Ovary (tissue), 3 donors: ENCODE measurements at regions not wholly inside any gene's neighbourhood (a gene's known extent, or its start where the extent isn't known, plus 50 kb on each side); places are given as distances from the start of the nearest gene placed in this dataset.

ENCODE experiments used
- EP300 ChIP-seq: sonication (generic); formaldehyde crosslinking; IDR thresholded peaks from one replicate; pipeline ENCODE4 v1.6.1; 2017; ENCODE audit warnings: antibody characterized with exemption
- POLR2A ChIP-seq: fragments of 450-650 bp; IDR thresholded peaks from one replicate; pipeline ENCODE4 v1.6.1; 2017; ENCODE audit warnings: antibody characterized with exemption, mild to moderate bottlenecking, moderate library complexity
- TF ChIP-seq, protein P1 (sequence below), 3 donors: fragments of 450-650 bp in 2 of 3; fragments of 200-600 bp in 1 of 3; IDR thresholded peaks; one replicate each; pipeline versions ENCODE4 v1.5.1 to v1.8.0; 2016 to 2022; ENCODE audit warnings: antibody characterized with exemption in 3 of 3, mild to moderate bottlenecking in 1 of 3
- donor health status: DM: no; HTN: no; CAD: no.

DNA sequence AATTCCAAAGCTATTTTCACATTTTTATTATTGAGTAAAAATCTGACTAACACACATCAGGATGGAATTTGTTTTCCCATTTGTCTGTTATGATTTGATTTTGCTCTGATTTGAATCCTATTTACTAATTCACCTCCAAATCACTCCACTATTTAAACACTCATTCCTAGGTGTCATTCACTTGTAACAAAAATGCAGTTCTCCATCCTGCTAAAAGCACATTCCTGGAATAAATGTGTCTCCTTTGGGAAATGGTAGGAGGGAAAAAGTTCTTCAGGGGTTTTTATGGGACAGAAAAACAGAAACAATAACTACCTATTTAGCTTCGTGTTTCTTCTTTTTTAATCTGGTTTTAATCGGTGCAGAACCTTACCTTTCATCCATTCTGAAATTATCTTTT, 494.1 kb upstream of the CITED2 start:
- TF ChIP-seq EP300 (no peak), POLR2A (no peak)
- TF ChIP-seq, protein P1, sequence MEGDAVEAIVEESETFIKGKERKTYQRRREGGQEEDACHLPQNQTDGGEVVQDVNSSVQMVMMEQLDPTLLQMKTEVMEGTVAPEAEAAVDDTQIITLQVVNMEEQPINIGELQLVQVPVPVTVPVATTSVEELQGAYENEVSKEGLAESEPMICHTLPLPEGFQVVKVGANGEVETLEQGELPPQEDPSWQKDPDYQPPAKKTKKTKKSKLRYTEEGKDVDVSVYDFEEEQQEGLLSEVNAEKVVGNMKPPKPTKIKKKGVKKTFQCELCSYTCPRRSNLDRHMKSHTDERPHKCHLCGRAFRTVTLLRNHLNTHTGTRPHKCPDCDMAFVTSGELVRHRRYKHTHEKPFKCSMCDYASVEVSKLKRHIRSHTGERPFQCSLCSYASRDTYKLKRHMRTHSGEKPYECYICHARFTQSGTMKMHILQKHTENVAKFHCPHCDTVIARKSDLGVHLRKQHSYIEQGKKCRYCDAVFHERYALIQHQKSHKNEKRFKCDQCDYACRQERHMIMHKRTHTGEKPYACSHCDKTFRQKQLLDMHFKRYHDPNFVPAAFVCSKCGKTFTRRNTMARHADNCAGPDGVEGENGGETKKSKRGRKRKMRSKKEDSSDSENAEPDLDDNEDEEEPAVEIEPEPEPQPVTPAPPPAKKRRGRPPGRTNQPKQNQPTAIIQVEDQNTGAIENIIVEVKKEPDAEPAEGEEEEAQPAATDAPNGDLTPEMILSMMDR (IDR thresholded peaks at IDR 0.05) = no peak
